ENCODE measurements at regions not wholly inside any gene's neighbourhood (a gene's known extent, or its start where the extent isn't known, plus 50 kb on each side); places are given as distances from the start of the nearest gene placed in this dataset.

GRCh38 chr5:5039918-5040317, 100.2 kb upstream of the ADAMTS16 start:
- TF ChIP-seq CTCF (IDR thresholded peaks at IDR 0.05; ENCODE audit: insufficient read depth, low read depth, low read length) (no peak), EZH2 (IDR thresholded peaks at IDR 0.05; ENCODE audit: insufficient read depth, low read length) (no peak)
